Gastrocnemius medialis (tissue), 4 donors: ENCODE measurements at regions not wholly inside any gene's neighbourhood (a gene's known extent, or its start where the extent isn't known, plus 50 kb on each side); places are given as distances from the start of the nearest gene placed in this dataset.
"Not testable (repeated sequence)": the region's sequence is repeated elsewhere in the genome, so short reads cannot be mapped to it uniquely, and the experiment has no call there.

Source experiments
- ATAC-seq, 2 donors: fragments of 150-250 bp; one replicate each; pipeline ENCODE4 v1.9.1; 2016
- DNase-seq, 2 donors: peaks; one replicate each; pipeline ENCODE4 v3.0.0-alpha.2; 2019
- H3K27ac ChIP-seq, 4 donors: fragments of 200-600 bp; sonication (generic); 1 replicate in 1 of 4; 2 replicates in 3 of 4; pipeline ENCODE4 v1.5.1; 2016 to 2018; ENCODE audit warnings: mild to moderate bottlenecking in 2 of 4, moderate library complexity in 1 of 4
- H3K27me3 ChIP-seq, 3 donors: fragments of 200-600 bp; sonication (generic) in 2 of 3; 1 replicate in 1 of 3; 2 replicates in 2 of 3; pipeline versions ENCODE4 v1.5.1 to v1.6.0; 2016 to 2019; ENCODE audit warnings: mild to moderate bottlenecking in 1 of 3, moderate library complexity in 1 of 3
- H3K36me3 ChIP-seq, 2 donors: fragments of 200-600 bp; sonication (generic) in 1 of 2; one replicate each; pipeline ENCODE4 v1.5.1; 2017 to 2018
- H3K4me1 ChIP-seq, 2 donors: fragments of 200-600 bp; sonication (generic) in 1 of 2; one replicate each; pipeline ENCODE4 v1.5.1; 2016 to 2017; ENCODE audit warnings: mild to moderate bottlenecking in 2 of 2
- H3K4me3 ChIP-seq, 4 donors: fragments of 200-600 bp; sonication (generic) in 3 of 4; 1 replicate in 1 of 4; 2 replicates in 3 of 4; pipeline ENCODE4 v1.5.1; 2016 to 2019; ENCODE audit warnings: mild to moderate bottlenecking in 2 of 4
- H3K9me3 ChIP-seq, 3 donors: fragments of 200-600 bp; sonication (generic) in 2 of 3; 1 replicate in 1 of 3; 2 replicates in 2 of 3; pipeline ENCODE4 v1.5.1; 2016 to 2019
- CTCF ChIP-seq, 5 experiments: fragments of 450-650 bp in 3 of 5; fragments of 200-600 bp in 2 of 5; sonication (generic) in 2 of 5; IDR thresholded peaks in 4 of 5; conservative IDR thresholded peaks in 1 of 5; 1 replicate in 4 of 5; 2 replicates in 1 of 5; pipeline ENCODE4 v1.5.1; 2016 to 2019; ENCODE audit warnings: antibody characterized with exemption in 5 of 5, mild to moderate bottlenecking in 3 of 5, moderate library complexity in 3 of 5
- POLR2A ChIP-seq, 2 donors: fragments of 450-650 bp; IDR thresholded peaks; one replicate each; pipeline ENCODE4 v1.6.1; 2017; ENCODE audit warnings: antibody characterized with exemption in 2 of 2, mild to moderate bottlenecking in 2 of 2, moderate library complexity in 2 of 2
- in situ Hi-C, 4 donors: fragments of 200-750 bp; cut with MboI; loops; one replicate each; pipeline versions ENCODE4 v1.15.0 to v1.8.0; 2017; ENCODE audit warnings: low sequenced_read_pairs in 4 of 4
- intact Hi-C: fragments of 100-400 bp; cut with DNase I; formaldehyde crosslinking; loops from one replicate; pipeline ENCODE4 v1.15.1; 2023; ENCODE audit warnings: low total_unique reads

DNA sequence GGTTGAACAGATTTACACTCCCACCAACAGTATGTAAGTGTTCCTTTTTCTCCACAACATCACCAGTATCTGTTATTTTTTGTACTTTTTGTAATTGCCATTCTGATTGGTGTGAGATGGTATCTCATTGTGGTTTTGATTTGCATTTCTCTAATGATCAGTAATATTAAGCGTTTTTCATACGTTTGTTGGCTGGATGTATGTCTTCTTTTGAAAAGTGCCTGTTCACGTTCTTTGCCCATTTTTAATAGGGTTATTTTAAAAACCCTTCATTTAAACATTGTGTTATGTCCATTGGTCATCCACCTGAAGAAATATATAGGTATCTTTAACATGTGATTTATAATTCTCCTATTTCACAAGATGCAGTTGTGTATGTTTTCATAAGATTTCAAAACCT, 291.3 kb downstream of the SEMA3D start:
- in situ Hi-C loops, result no loop called here
- no peak for ATAC-seq

DNA sequence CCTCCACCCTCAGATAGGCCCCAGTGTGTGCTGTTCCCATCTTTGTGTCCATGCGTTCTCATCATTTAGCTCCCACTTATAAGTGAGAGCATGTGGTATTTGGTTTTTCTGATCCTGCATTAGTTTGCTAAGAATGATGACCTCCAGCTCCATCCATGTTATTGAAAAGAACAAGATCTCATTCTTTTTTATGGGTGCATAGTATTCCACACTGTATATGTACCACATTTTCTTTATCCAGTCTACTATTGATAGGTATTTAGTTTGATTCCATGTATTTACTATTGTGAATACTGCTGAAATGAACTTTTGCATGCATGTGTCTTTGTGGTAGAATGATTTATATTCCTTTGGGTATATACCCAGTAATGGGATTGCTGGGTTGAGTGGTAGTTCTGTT, 303.3 kb downstream of the SEMA3D start:
- H3K4me3 ChIP-seq, H3K36me3 ChIP-seq, H3K27me3 ChIP-seq, H3K4me1 ChIP-seq, H3K9me3 ChIP-seq, DNase-seq, intact Hi-C loops, ATAC-seq, H3K27ac ChIP-seq, in situ Hi-C loops: not testable (repeated sequence)

More for the DNA sequence above, 291.3 kb downstream of the SEMA3D start:
- Histone ChIP-seq H3K9me3 (no peaks in the 10 kb centered on the region), H3K27me3 (no peaks in the 10 kb centered on the region), H3K36me3 (no peaks in the 10 kb centered on the region), H3K27ac (no peak overlapping the region), H3K4me1 (no peaks in the 10 kb centered on the region), H3K4me3 (no peak overlapping the region)
- DNase-seq, result no peak
- TF ChIP-seq POLR2A (IDR thresholded peaks at IDR 0.05) (no peak), CTCF (IDR thresholded peaks at IDR 0.05 in 4 of 5, conservative IDR thresholded peaks at IDR 0.05 in 1 of 5) (no peak)
- intact Hi-C loops, result no loop called here

DNA sequence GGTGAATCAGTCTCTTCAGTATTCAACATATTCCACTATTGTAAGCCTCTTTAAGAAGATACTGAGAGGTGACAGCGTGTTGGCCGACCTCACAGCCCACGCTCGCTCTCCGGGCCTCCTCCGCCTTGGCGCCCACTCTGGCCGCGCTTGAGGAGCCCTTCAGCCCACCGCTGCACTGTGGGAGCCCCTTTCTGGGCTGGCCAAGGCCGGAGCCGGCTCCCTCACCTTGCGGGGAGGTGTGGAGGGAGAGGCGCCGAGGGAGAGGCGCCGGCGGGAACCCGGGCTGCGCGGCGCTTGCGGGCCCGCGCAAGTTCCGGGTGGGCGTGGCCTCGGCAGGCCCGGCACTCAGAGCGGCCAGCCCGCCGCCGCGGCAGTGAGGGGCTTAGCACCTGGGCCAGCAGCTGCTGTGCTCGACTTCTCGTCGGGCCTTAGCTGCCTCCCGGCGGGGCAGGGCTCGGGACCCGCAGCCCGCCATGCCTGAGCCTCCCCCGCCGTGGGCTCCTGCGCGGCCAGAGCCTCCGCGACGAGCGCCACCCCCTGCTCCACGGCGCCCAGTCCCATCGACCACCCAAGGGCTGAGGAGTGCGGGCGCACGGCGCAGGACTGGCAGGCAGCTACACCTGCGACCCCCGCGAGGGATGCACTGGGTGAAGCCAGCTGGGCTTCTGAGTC, 306.4 kb downstream of the SEMA3D start:
- in situ Hi-C loops, H3K9me3 ChIP-seq, DNase-seq, H3K36me3 ChIP-seq, H3K4me1 ChIP-seq, H3K4me3 ChIP-seq, ATAC-seq, intact Hi-C loops, H3K27me3 ChIP-seq, H3K27ac ChIP-seq: not testable (repeated sequence)

DNA sequence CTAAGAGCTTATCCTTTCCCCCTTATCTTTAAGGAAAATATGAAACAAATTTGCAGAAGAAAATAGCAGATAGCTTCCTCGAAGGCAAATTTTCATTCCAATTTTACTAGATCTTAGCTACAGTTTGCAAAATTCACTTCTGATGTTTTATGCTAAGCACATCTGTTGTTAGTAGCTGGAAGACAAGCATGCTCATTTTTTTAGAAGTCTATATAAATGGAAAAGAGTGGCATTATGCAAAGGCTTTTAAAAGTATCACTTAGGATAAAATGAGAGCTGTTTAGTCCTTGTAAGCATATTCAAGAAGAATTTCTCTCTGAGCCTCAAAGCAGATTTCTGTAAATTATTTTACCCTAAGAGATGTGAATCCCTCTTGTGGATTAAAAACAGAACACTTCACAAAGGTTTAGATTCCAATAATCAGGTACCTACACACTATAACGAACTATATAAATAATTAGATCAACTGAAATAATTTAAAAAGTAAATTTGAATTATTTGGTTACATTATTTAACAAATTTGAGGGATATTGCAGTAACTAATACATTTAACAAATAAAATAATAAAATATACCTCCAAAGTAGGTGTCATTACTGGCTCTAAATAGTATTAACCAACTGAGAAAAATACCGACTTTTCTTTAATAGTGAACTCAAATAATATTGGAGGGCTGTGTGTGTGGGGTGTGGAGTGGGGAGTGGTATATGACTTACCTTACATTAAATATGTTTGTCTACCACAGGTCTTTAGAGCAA, 307.1 kb downstream of the SEMA3D start:
- no peaks in the 10 kb centered on the region for H3K27me3 ChIP-seq
- no peaks in the 10 kb centered on the region for H3K4me1 ChIP-seq
- TF ChIP-seq CTCF (IDR thresholded peaks at IDR 0.05 in 4 of 5, conservative IDR thresholded peaks at IDR 0.05 in 1 of 5) (no peak), POLR2A (IDR thresholded peaks at IDR 0.05) (no peak)
- intact Hi-C loops (no loop called here), in situ Hi-C loops (no loop called here)
- H3K27ac ChIP-seq, result no peak overlapping the region
- H3K36me3 ChIP-seq, result no peaks in the 10 kb centered on the region
- H3K4me3 ChIP-seq, result no peak overlapping the region
- ATAC-seq, result no peak
- DNase-seq, result no peak
- H3K9me3 ChIP-seq, result no peaks in the 10 kb centered on the region

DNA sequence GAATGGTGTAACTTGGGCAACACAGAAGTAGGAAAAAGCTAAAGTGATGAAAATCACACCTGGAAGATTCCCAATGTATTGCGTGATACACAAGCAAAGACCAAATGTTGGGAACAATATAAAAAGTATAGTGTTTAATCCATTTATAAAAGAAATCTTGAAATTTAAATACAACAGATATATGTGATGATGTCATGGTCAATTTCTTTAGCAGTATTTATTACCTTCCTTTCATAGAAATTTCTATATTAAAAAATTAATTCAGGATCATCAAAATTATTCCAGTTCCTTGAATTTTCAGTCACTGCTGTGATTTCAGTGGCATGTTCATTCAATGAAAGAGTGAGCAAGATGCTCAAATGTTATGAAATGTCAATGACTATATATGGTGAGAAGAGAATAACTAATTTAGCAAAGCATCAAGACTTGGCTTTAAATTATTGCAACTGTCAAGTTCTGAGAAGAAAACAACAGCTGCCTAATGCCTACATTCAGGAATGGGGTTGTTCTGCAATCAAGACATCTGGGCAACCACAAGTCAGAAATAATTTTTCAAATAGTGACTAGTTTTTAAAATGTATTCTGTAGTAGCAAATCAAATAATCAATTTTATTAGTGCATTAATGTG, 308.8 kb downstream of the SEMA3D start:
- TF ChIP-seq POLR2A (IDR thresholded peaks at IDR 0.05) (no peak), CTCF (IDR thresholded peaks at IDR 0.05 in 4 of 5, conservative IDR thresholded peaks at IDR 0.05 in 1 of 5) (no peak)
- H3K4me1 ChIP-seq, result no peaks in the 10 kb centered on the region
- no peaks in the 10 kb centered on the region for H3K9me3 ChIP-seq
- H3K4me3 ChIP-seq, result no peak overlapping the region
- no peak for ATAC-seq
- in situ Hi-C loops (no loop called here), intact Hi-C loops (no loop called here)
- no peak overlapping the region for H3K27ac ChIP-seq
- H3K36me3 ChIP-seq, result no peaks in the 10 kb centered on the region
- DNase-seq, result no peak
- H3K27me3 ChIP-seq, result no peaks in the 10 kb centered on the region
